ENCODE measurements at regions not wholly inside any gene's neighbourhood (a gene's known extent, or its start where the extent isn't known, plus 50 kb on each side); places are given as distances from the start of the nearest gene placed in this dataset.

DNA sequence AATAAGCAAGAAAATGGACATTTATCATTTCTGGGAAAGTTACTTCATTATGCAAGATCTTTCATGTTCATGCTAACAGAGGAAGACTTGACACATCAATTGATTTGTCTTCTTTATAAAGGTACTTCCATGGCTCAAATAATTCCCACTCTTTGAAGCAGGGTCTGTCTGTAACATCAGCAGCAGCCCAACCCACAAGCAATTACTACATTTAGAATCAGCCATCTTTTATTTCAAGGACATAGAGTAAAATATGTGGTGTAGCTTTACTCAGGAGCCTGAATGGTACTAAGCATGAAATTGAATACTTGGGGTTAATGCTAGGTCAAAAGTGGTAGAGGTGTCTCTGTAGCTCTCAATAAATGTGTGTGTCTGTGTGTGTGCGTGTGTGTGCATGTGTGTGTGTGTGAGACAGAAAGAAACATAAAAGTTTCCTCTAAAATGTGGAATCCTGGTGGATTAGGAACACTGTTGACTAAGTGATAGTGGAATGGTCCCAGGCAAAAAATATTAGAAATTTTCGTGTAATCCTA, 581.1 kb downstream of the CAAP1 start:
- H3K27ac ChIP-seq (replicated peaks; ENCODE audit: low read length), result no peak overlapping the region
- no peak overlapping the region for H3K23ac ChIP-seq (ENCODE audit: low read depth, low read length, poor library complexity)
- no peaks in the 10 kb centered on the region for H3K4me1 ChIP-seq (ENCODE audit: control insufficient read depth in 2 of 2, insufficient read depth in 1 of 2, low read depth in 1 of 2, low read length in 2 of 2)
- no CpG with 5 or more reads among the region's 2 CpGs for WGBS, 2 donors (ENCODE audit: extremely low coverage in 2 of 2, insufficient read length in 2 of 2, insufficient replicate concordance in 1 of 2)
- no peak overlapping the region for H4K8ac ChIP-seq (ENCODE audit: low read depth, low read length)
- no peak overlapping the region for H3K4me2 ChIP-seq (ENCODE audit: insufficient read depth, low read length, poor library complexity, severe bottlenecking)
- no peak overlapping the region for H3K9ac ChIP-seq (ENCODE audit: low read depth, low read length, poor library complexity)
- no peak for DNase-seq (ENCODE audit: low spot score)
- H3K14ac ChIP-seq (ENCODE audit: low read length), result no peak overlapping the region
- H4K91ac ChIP-seq (ENCODE audit: low read depth, low read length, poor library complexity), result no peak overlapping the region
- no peaks in the 10 kb centered on the region for H3K27me3 ChIP-seq (ENCODE audit: control insufficient read depth in 3 of 3, insufficient read depth in 3 of 3, low read depth in 1 of 3, low read length in 3 of 3)
- no peak overlapping the region for H3K4ac ChIP-seq (ENCODE audit: low read length)
- H3K79me1 ChIP-seq (ENCODE audit: low read depth, low read length), result no peaks in the 10 kb centered on the region
- H2AK5ac ChIP-seq (ENCODE audit: low read depth, low read length), result no peak overlapping the region
- H3K18ac ChIP-seq (ENCODE audit: low read length), result no peak overlapping the region
- no peaks in the 10 kb centered on the region for H3K9me3 ChIP-seq (replicated peaks in 1 of 2; ENCODE audit: control insufficient read depth in 2 of 2, insufficient read depth in 1 of 2, low read depth in 1 of 2, low read length in 2 of 2)
- no peak overlapping the region for H3K4me3 ChIP-seq (ENCODE audit: low read length in 2 of 2)
- H3K36me3 ChIP-seq (replicated peaks in 1 of 2; ENCODE audit: control insufficient read depth in 2 of 2, insufficient read depth in 2 of 2, low read length in 2 of 2), result no peaks in the 10 kb centered on the region
- no peak overlapping the region for H2BK120ac ChIP-seq (ENCODE audit: low read depth, low read length)
- H2AFZ ChIP-seq (ENCODE audit: low read length), result no peak overlapping the region
- H2BK12ac ChIP-seq (ENCODE audit: low read length), result no peak overlapping the region
- H2BK15ac ChIP-seq (ENCODE audit: low read length), result no peak overlapping the region
- no peak overlapping the region for H2BK5ac ChIP-seq (ENCODE audit: low read length)

GRCh38 chr9:26310294-26310693, 582.3 kb downstream of the CAAP1 start:
- H3K23ac ChIP-seq (ENCODE audit: low read depth, low read length, poor library complexity), result no peak overlapping the region
- no peak for DNase-seq (ENCODE audit: low spot score)
- H2AK5ac ChIP-seq (ENCODE audit: low read depth, low read length), result no peak overlapping the region
- H3K4me3 ChIP-seq (ENCODE audit: low read length in 2 of 2), result no peak overlapping the region
- no peaks in the 10 kb centered on the region for H3K79me1 ChIP-seq (ENCODE audit: low read depth, low read length)
- no peak overlapping the region for H2BK5ac ChIP-seq (ENCODE audit: low read length)
- H4K8ac ChIP-seq (ENCODE audit: low read depth, low read length), result no peak overlapping the region
- no peaks in the 10 kb centered on the region for H3K9me3 ChIP-seq (replicated peaks in 1 of 2; ENCODE audit: control insufficient read depth in 2 of 2, insufficient read depth in 1 of 2, low read depth in 1 of 2, low read length in 2 of 2)
- no peak overlapping the region for H3K9ac ChIP-seq (ENCODE audit: low read depth, low read length, poor library complexity)
- H3K4me1 ChIP-seq (ENCODE audit: control insufficient read depth in 2 of 2, insufficient read depth in 1 of 2, low read depth in 1 of 2, low read length in 2 of 2), result no peaks in the 10 kb centered on the region
- H2BK120ac ChIP-seq (ENCODE audit: low read depth, low read length), result no peak overlapping the region
- no peak overlapping the region for H3K18ac ChIP-seq (ENCODE audit: low read length)
- H2BK15ac ChIP-seq (ENCODE audit: low read length), result no peak overlapping the region
- no peaks in the 10 kb centered on the region for H3K27me3 ChIP-seq (ENCODE audit: control insufficient read depth in 3 of 3, insufficient read depth in 3 of 3, low read depth in 1 of 3, low read length in 3 of 3)
- no peak overlapping the region for H3K4ac ChIP-seq (ENCODE audit: low read length)
- no peak overlapping the region for H3K14ac ChIP-seq (ENCODE audit: low read length)
- WGBS, 2 donors (ENCODE audit: extremely low coverage in 2 of 2, insufficient read length in 2 of 2, insufficient replicate concordance in 1 of 2), result no CpG with 5 or more reads among the region's 3 CpGs
- H2AFZ ChIP-seq (ENCODE audit: low read length), result no peak overlapping the region
- H3K4me2 ChIP-seq (ENCODE audit: insufficient read depth, low read length, poor library complexity, severe bottlenecking), result no peak overlapping the region
- no peak overlapping the region for H4K91ac ChIP-seq (ENCODE audit: low read depth, low read length, poor library complexity)
- no peaks in the 10 kb centered on the region for H3K36me3 ChIP-seq (replicated peaks in 1 of 2; ENCODE audit: control insufficient read depth in 2 of 2, insufficient read depth in 2 of 2, low read length in 2 of 2)
- no peak overlapping the region for H3K27ac ChIP-seq (replicated peaks; ENCODE audit: low read length)
- no peak overlapping the region for H2BK12ac ChIP-seq (ENCODE audit: low read length)

- H3K27me3 ChIP-seq (ENCODE audit: control insufficient read depth in 3 of 3, insufficient read depth in 3 of 3, low read depth in 1 of 3, low read length in 3 of 3), result no peaks in the 10 kb centered on the region
- no peak overlapping the region for H4K8ac ChIP-seq (ENCODE audit: low read depth, low read length)
- H2BK5ac ChIP-seq (ENCODE audit: low read length), result no peak overlapping the region
- H3K36me3 ChIP-seq (replicated peaks in 1 of 2; ENCODE audit: control insufficient read depth in 2 of 2, insufficient read depth in 2 of 2, low read length in 2 of 2), result no peaks in the 10 kb centered on the region
- H2BK15ac ChIP-seq (ENCODE audit: low read length), result no peak overlapping the region
- no peak overlapping the region for H3K9ac ChIP-seq (ENCODE audit: low read depth, low read length, poor library complexity)
- H3K27ac ChIP-seq (replicated peaks; ENCODE audit: low read length), result no peak overlapping the region
- H3K18ac ChIP-seq (ENCODE audit: low read length), result no peak overlapping the region
- no peak overlapping the region for H2AK5ac ChIP-seq (ENCODE audit: low read depth, low read length)
- no peaks in the 10 kb centered on the region for H3K4me1 ChIP-seq (ENCODE audit: control insufficient read depth in 2 of 2, insufficient read depth in 1 of 2, low read depth in 1 of 2, low read length in 2 of 2)
- H3K4me2 ChIP-seq (ENCODE audit: insufficient read depth, low read length, poor library complexity, severe bottlenecking), result no peak overlapping the region
- no peak overlapping the region for H2BK120ac ChIP-seq (ENCODE audit: low read depth, low read length)
- H3K79me1 ChIP-seq (ENCODE audit: low read depth, low read length), result no peaks in the 10 kb centered on the region
- no peak overlapping the region for H3K14ac ChIP-seq (ENCODE audit: low read length)
- H3K4me3 ChIP-seq (ENCODE audit: low read length in 2 of 2), result no peak overlapping the region
- H3K9me3 ChIP-seq (replicated peaks in 1 of 2; ENCODE audit: control insufficient read depth in 2 of 2, insufficient read depth in 1 of 2, low read depth in 1 of 2, low read length in 2 of 2), result no peaks in the 10 kb centered on the region
- H4K91ac ChIP-seq (ENCODE audit: low read depth, low read length, poor library complexity), result no peak overlapping the region
- no peak for DNase-seq (ENCODE audit: low spot score)
- H2AFZ ChIP-seq (ENCODE audit: low read length), result no peak overlapping the region
- no CpG with 5 or more reads among the region's 1 CpG for WGBS, 2 donors (ENCODE audit: extremely low coverage in 2 of 2, insufficient read length in 2 of 2, insufficient replicate concordance in 1 of 2)
- no peak overlapping the region for H2BK12ac ChIP-seq (ENCODE audit: low read length)
- H3K23ac ChIP-seq (ENCODE audit: low read depth, low read length, poor library complexity), result no peak overlapping the region
- H3K4ac ChIP-seq (ENCODE audit: low read length), result no peak overlapping the region
Measured at GRCh38 chr9:26308328-26308727, 584.3 kb downstream of the CAAP1 start.

- Histone ChIP-seq H4K91ac (ENCODE audit: low read depth, low read length, poor library complexity) (no peak overlapping the region), H3K4me3 (ENCODE audit: low read length in 2 of 2) (no peak overlapping the region), H3K9ac (ENCODE audit: low read depth, low read length, poor library complexity) (no peak overlapping the region), H3K4me1 (ENCODE audit: control insufficient read depth in 2 of 2, insufficient read depth in 1 of 2, low read depth in 1 of 2, low read length in 2 of 2) (no peaks in the 10 kb centered on the region), H2BK120ac (ENCODE audit: low read depth, low read length) (no peak overlapping the region), H3K18ac (ENCODE audit: low read length) (no peak overlapping the region), H2BK5ac (ENCODE audit: low read length) (no peak overlapping the region), H3K27me3 (ENCODE audit: control insufficient read depth in 3 of 3, insufficient read depth in 3 of 3, low read depth in 1 of 3, low read length in 3 of 3) (no peaks in the 10 kb centered on the region), H4K8ac (ENCODE audit: low read depth, low read length) (no peak overlapping the region), H2BK15ac (ENCODE audit: low read length) (no peak overlapping the region), H3K23ac (ENCODE audit: low read depth, low read length, poor library complexity) (no peak overlapping the region), H3K4me2 (ENCODE audit: insufficient read depth, low read length, poor library complexity, severe bottlenecking) (no peak overlapping the region), H3K27ac (replicated peaks; ENCODE audit: low read length) (no peak overlapping the region), H3K36me3 (replicated peaks in 1 of 2; ENCODE audit: control insufficient read depth in 2 of 2, insufficient read depth in 2 of 2, low read length in 2 of 2) (no peaks in the 10 kb centered on the region), H2AK5ac (ENCODE audit: low read depth, low read length) (no peak overlapping the region), H2AFZ (ENCODE audit: low read length) (no peak overlapping the region), H3K79me1 (ENCODE audit: low read depth, low read length) (no peaks in the 10 kb centered on the region), H3K14ac (ENCODE audit: low read length) (no peak overlapping the region), H3K4ac (ENCODE audit: low read length) (no peak overlapping the region), H3K9me3 (replicated peaks in 1 of 2; ENCODE audit: control insufficient read depth in 2 of 2, insufficient read depth in 1 of 2, low read depth in 1 of 2, low read length in 2 of 2) (no peaks in the 10 kb centered on the region), H2BK12ac (ENCODE audit: low read length) (no peak overlapping the region)
- WGBS, 2 donors (ENCODE audit: extremely low coverage in 2 of 2, insufficient read length in 2 of 2, insufficient replicate concordance in 1 of 2), result no CpG with 5 or more reads among the region's 1 CpG
- DNase-seq (ENCODE audit: low spot score), result no peak
Measured at GRCh38 chr9:26301659-26302058, 590.9 kb downstream of the CAAP1 start.

All from neuronal stem cell (in vitro differentiated cells).